ENCODE measurements at regions not wholly inside any gene's neighbourhood (a gene's known extent, or its start where the extent isn't known, plus 50 kb on each side); places are given as distances from the start of the nearest gene placed in this dataset.

- Histone ChIP-seq H3K27me3 (no peaks in the 10 kb centered on the region), H3K9me3 (no peaks in the 10 kb centered on the region), H3K36me3 (no peaks in the 10 kb centered on the region), H3K4me1 (peaks cover 15% of the 10 kb centered on the region), H3K4me3 (ENCODE audit: low read depth, low read length) (no peak overlapping the region)
- DNase-seq: no peak
- TF ChIP-seq CTCF (IDR thresholded peaks at IDR 0.05; ENCODE audit: low read depth, low read length): no peak
Measured at GRCh38 chr5:164563370-164563769, 1058.0 kb downstream of the MAT2B start.

- no peaks in the 10 kb centered on the region for H3K9me3 ChIP-seq
- no peak for DNase-seq
- H3K4me1 ChIP-seq: peaks cover 25% of the 10 kb centered on the region
- H3K36me3 ChIP-seq: no peaks in the 10 kb centered on the region
- no peaks in the 10 kb centered on the region for H3K27me3 ChIP-seq
- H3K4me3 ChIP-seq (ENCODE audit: low read depth, low read length): no peak overlapping the region
- TF ChIP-seq CTCF (IDR thresholded peaks at IDR 0.05; ENCODE audit: low read depth, low read length): no peak
Measured at GRCh38 chr5:164573397-164573796, 1068.0 kb downstream of the MAT2B start.

- H3K4me1 ChIP-seq: peaks cover 34% of the 10 kb centered on the region
- H3K27me3 ChIP-seq: no peaks in the 10 kb centered on the region
- no peak for TF ChIP-seq CTCF (IDR thresholded peaks at IDR 0.05; ENCODE audit: low read depth, low read length)
- no peak for DNase-seq
- H3K36me3 ChIP-seq: no peaks in the 10 kb centered on the region
- no peak overlapping the region for H3K4me3 ChIP-seq (ENCODE audit: low read depth, low read length)
- no peaks in the 10 kb centered on the region for H3K9me3 ChIP-seq
Measured at GRCh38 chr5:164577201-164577600, 1071.8 kb downstream of the MAT2B start.

GRCh38 chr5:164577742-164578141 lies 1072.3 kb downstream of the MAT2B start:
- DNase-seq: no peak
- no peak for TF ChIP-seq CTCF (IDR thresholded peaks at IDR 0.05; ENCODE audit: low read depth, low read length)
- no peaks in the 10 kb centered on the region for H3K36me3 ChIP-seq
- peaks cover 39% of the 10 kb centered on the region for H3K4me1 ChIP-seq
- no peaks in the 10 kb centered on the region for H3K9me3 ChIP-seq
- H3K4me3 ChIP-seq (ENCODE audit: low read depth, low read length): peak overlapping the region; percentile 17
- H3K27me3 ChIP-seq: no peaks in the 10 kb centered on the region

GRCh38 chr5:164578401-164578800 lies 1073.0 kb downstream of the MAT2B start:
- H3K27me3 ChIP-seq: no peaks in the 10 kb centered on the region
- H3K36me3 ChIP-seq: no peaks in the 10 kb centered on the region
- peak overlapping the region; percentile 17 for H3K4me3 ChIP-seq (ENCODE audit: low read depth, low read length)
- peak; percentile 34 for DNase-seq
- peaks cover 34% of the 10 kb centered on the region for H3K4me1 ChIP-seq
- TF ChIP-seq CTCF (IDR thresholded peaks at IDR 0.05; ENCODE audit: low read depth, low read length): no peak
- H3K9me3 ChIP-seq: no peaks in the 10 kb centered on the region

GRCh38 chr5:164578911-164579310 lies 1073.5 kb downstream of the MAT2B start:
- peaks cover 33% of the 10 kb centered on the region for H3K4me1 ChIP-seq
- DNase-seq: peak; percentile 60
- peak overlapping the region; percentile 17; the same call in 1 of the 2 replicates for H3K4me3 ChIP-seq (ENCODE audit: low read depth, low read length)
- no peak for TF ChIP-seq CTCF (IDR thresholded peaks at IDR 0.05; ENCODE audit: low read depth, low read length)
- no peaks in the 10 kb centered on the region for H3K36me3 ChIP-seq
- no peaks in the 10 kb centered on the region for H3K27me3 ChIP-seq
- H3K9me3 ChIP-seq: no peaks in the 10 kb centered on the region

All from BE2C (cell line).